HCT116 (cell line): ENCODE measurements at regions not wholly inside any gene's neighbourhood (a gene's known extent, or its start where the extent isn't known, plus 50 kb on each side); places are given as distances from the start of the nearest gene placed in this dataset.

ENCODE experiments used
- JUND ChIP-seq: IDR thresholded peaks from 2 replicates; pipeline ENCODE4 v1.6.1; 2012
- TF ChIP-seq, protein P1 (sequence below), 3 experiments: fragments of 200-600 bp in 1 of 3; sonication (generic) in 1 of 3; IDR thresholded peaks in 2 of 3; conservative IDR thresholded peaks in 1 of 3; 2 replicates each; pipeline ENCODE4 v1.5.1; 2012 to 2017; ENCODE audit warnings: low read depth in 2 of 3, low read length in 2 of 3, antibody characterized with exemption in 1 of 3, borderline replicate concordance in 1 of 3, control low read depth in 1 of 3, mild to moderate bottlenecking in 1 of 3, mixed read lengths in 1 of 3, mixed run types in 1 of 3, moderate library complexity in 1 of 3; ENCODE audit not compliant: insufficient read depth in 1 of 3

DNA sequence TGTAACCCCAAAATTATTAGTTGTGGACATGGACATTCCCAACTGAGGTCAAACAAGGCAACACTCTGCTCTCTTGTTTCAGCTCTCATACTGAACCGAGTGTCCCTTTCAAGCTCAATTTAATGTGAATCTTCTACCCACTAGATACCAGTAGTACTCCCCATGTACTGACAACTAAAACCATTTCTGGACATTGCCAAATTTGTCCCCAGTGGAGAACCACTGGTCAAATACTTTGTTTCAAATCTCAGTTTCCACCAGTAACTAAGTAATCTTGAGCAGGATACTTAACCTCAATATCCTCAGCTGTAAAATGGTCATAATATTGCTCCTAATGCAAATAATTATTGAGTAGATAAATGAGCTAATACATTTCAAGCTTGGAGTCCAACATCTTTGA, 566.0 kb downstream of the ZIC1 start:
- TF ChIP-seq, protein P1, sequence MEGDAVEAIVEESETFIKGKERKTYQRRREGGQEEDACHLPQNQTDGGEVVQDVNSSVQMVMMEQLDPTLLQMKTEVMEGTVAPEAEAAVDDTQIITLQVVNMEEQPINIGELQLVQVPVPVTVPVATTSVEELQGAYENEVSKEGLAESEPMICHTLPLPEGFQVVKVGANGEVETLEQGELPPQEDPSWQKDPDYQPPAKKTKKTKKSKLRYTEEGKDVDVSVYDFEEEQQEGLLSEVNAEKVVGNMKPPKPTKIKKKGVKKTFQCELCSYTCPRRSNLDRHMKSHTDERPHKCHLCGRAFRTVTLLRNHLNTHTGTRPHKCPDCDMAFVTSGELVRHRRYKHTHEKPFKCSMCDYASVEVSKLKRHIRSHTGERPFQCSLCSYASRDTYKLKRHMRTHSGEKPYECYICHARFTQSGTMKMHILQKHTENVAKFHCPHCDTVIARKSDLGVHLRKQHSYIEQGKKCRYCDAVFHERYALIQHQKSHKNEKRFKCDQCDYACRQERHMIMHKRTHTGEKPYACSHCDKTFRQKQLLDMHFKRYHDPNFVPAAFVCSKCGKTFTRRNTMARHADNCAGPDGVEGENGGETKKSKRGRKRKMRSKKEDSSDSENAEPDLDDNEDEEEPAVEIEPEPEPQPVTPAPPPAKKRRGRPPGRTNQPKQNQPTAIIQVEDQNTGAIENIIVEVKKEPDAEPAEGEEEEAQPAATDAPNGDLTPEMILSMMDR (IDR thresholded peaks at IDR 0.05 in 2 of 3, conservative IDR thresholded peaks at IDR 0.05 in 1 of 3; ENCODE audit: borderline replicate concordance in 1 of 3, insufficient read depth in 1 of 3, low read depth in 2 of 3, low read length in 2 of 3): no peak
- no peak for TF ChIP-seq JUND
